ENCODE measurements at regions not wholly inside any gene's neighbourhood (a gene's known extent, or its start where the extent isn't known, plus 50 kb on each side); places are given as distances from the start of the nearest gene placed in this dataset.
"Not testable (repeated sequence)": the region's sequence is repeated elsewhere in the genome, so short reads cannot be mapped to it uniquely, and the experiment has no call there.

DNA sequence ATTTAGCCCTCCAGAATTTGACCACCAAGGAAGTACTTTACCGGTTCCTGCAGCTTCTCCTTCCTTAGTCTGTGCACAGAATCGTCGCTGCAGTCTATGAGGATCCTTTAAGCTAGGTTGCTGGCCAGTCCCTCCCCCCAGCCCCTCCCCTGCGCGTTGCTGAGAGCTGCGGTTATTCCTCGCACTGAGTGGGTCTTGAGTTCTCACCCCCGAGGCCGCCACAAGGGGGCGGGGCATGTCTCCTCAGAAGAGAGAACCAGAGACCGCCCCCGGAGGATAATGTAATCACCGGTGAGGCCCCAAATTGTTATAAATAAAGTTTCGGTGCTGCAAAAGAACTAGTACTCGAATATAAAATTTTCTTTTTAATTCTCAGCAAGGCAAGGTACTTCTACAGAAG, 1184.9 kb upstream of the CDH2 start:
- Histone ChIP-seq H3K27me3 (ENCODE audit: control insufficient read depth, low read length) (no peaks in the 10 kb centered on the region), H3K9me3 (ENCODE audit: control insufficient read depth, insufficient read depth, low read length) (no peaks in the 10 kb centered on the region), H3K27ac (ENCODE audit: low read depth, low read length) (no peak overlapping the region), H4K20me1 (ENCODE audit: control insufficient read depth, insufficient read depth, low read depth, low read length) (no peaks in the 10 kb centered on the region), H3K4me3 (ENCODE audit: low read length) (no peak overlapping the region), H3K9me2 (replicated peaks; ENCODE audit: control insufficient read depth, low read length) (no peaks in the 10 kb centered on the region), H3K4me2 (ENCODE audit: low read length) (no peak overlapping the region), H3K79me2 (ENCODE audit: control insufficient read depth, low read length) (no peaks in the 10 kb centered on the region), H3K4me1 (ENCODE audit: control insufficient read depth, low read length) (no peaks in the 10 kb centered on the region), H3F3A (ENCODE audit: control insufficient read depth, insufficient read depth) (no peaks in the 10 kb centered on the region), H3K36me3 (ENCODE audit: control insufficient read depth, low read length) (no peaks in the 10 kb centered on the region)
- no peak for TF ChIP-seq CTCF (IDR thresholded peaks at IDR 0.05; ENCODE audit: low read depth, low read length, poor library complexity, severe bottlenecking)
- no peak for TF ChIP-seq EZH2phosphoT487 (IDR thresholded peaks at IDR 0.05; ENCODE audit: borderline replicate concordance, low read length)

- not testable (repeated sequence) for H3K9me3 ChIP-seq (ENCODE audit: control insufficient read depth, insufficient read depth, low read length); H3K79me2 ChIP-seq (ENCODE audit: control insufficient read depth, low read length); H3K27me3 ChIP-seq (ENCODE audit: control insufficient read depth, low read length); H3K4me3 ChIP-seq (ENCODE audit: low read length); H3K27ac ChIP-seq (ENCODE audit: low read depth, low read length); H3K4me1 ChIP-seq (ENCODE audit: control insufficient read depth, low read length); H3K9me2 ChIP-seq (replicated peaks; ENCODE audit: control insufficient read depth, low read length); H3K36me3 ChIP-seq (ENCODE audit: control insufficient read depth, low read length); H3K4me2 ChIP-seq (ENCODE audit: low read length); H4K20me1 ChIP-seq (ENCODE audit: control insufficient read depth, insufficient read depth, low read depth, low read length); H3F3A ChIP-seq (ENCODE audit: control insufficient read depth, insufficient read depth)
Observed at GRCh38 chr18:29360659-29361058, 1183.7 kb upstream of the CDH2 start.

- H3K79me2 ChIP-seq (ENCODE audit: control insufficient read depth, low read length); H3F3A ChIP-seq (ENCODE audit: control insufficient read depth, insufficient read depth); H3K4me2 ChIP-seq (ENCODE audit: low read length); H4K20me1 ChIP-seq (ENCODE audit: control insufficient read depth, insufficient read depth, low read depth, low read length); H3K4me3 ChIP-seq (ENCODE audit: low read length); H3K27ac ChIP-seq (ENCODE audit: low read depth, low read length); H3K9me2 ChIP-seq (replicated peaks; ENCODE audit: control insufficient read depth, low read length); H3K9me3 ChIP-seq (ENCODE audit: control insufficient read depth, insufficient read depth, low read length); H3K4me1 ChIP-seq (ENCODE audit: control insufficient read depth, low read length); H3K27me3 ChIP-seq (ENCODE audit: control insufficient read depth, low read length); H3K36me3 ChIP-seq (ENCODE audit: control insufficient read depth, low read length): not testable (repeated sequence)
Observed at GRCh38 chr18:29359222-29359621, 1182.3 kb upstream of the CDH2 start.

- H3K36me3 ChIP-seq (ENCODE audit: control insufficient read depth, low read length) = no peaks in the 10 kb centered on the region
- H3K4me3 ChIP-seq (ENCODE audit: low read length) = no peak overlapping the region
- no peaks in the 10 kb centered on the region for H3F3A ChIP-seq (ENCODE audit: control insufficient read depth, insufficient read depth)
- H3K9me2 ChIP-seq (replicated peaks; ENCODE audit: control insufficient read depth, low read length) = no peaks in the 10 kb centered on the region
- H4K20me1 ChIP-seq (ENCODE audit: control insufficient read depth, insufficient read depth, low read depth, low read length) = no peaks in the 10 kb centered on the region
- no peaks in the 10 kb centered on the region for H3K4me1 ChIP-seq (ENCODE audit: control insufficient read depth, low read length)
- H3K9me3 ChIP-seq (ENCODE audit: control insufficient read depth, insufficient read depth, low read length) = no peaks in the 10 kb centered on the region
- TF ChIP-seq CTCF (IDR thresholded peaks at IDR 0.05; ENCODE audit: low read depth, low read length, poor library complexity, severe bottlenecking) (no peak), EZH2phosphoT487 (IDR thresholded peaks at IDR 0.05; ENCODE audit: borderline replicate concordance, low read length) (no peak)
- no peaks in the 10 kb centered on the region for H3K79me2 ChIP-seq (ENCODE audit: control insufficient read depth, low read length)
- H3K4me2 ChIP-seq (ENCODE audit: low read length) = no peak overlapping the region
- H3K27me3 ChIP-seq (ENCODE audit: control insufficient read depth, low read length) = no peaks in the 10 kb centered on the region
- H3K27ac ChIP-seq (ENCODE audit: low read depth, low read length) = no peak overlapping the region
Observed at GRCh38 chr18:29351171-29351570, 1174.2 kb upstream of the CDH2 start.

Data from DOHH2 (cell line).